H9 (cell line): ENCODE measurements at regions not wholly inside any gene's neighbourhood (a gene's known extent, or its start where the extent isn't known, plus 50 kb on each side); places are given as distances from the start of the nearest gene placed in this dataset.

Experiments
- DNase-seq: peaks from one replicate; pipeline ENCODE4 v3.0.0-alpha.2; 2017
- H2AFZ ChIP-seq: one replicate; pipeline ENCODE4 v1.6.1; 2013; ENCODE audit warnings: mild to moderate bottlenecking, low read length, control low read depth, moderate library complexity
- H2AK5ac ChIP-seq: 2 replicates; pipeline ENCODE4 v1.6.1; 2013; ENCODE audit warnings: low read length, control low read depth, mixed read lengths; ENCODE audit not compliant: insufficient read length
- H2BK120ac ChIP-seq: one replicate; pipeline ENCODE4 v1.6.1; 2013; ENCODE audit warnings: low read depth, mild to moderate bottlenecking, low read length, control low read depth, inconsistent platforms; ENCODE audit not compliant: poor library complexity, severe bottlenecking
- H2BK12ac ChIP-seq: 2 replicates; pipeline ENCODE4 v1.6.1; 2013; ENCODE audit warnings: low read length, control low read depth, mixed read lengths, low read depth; ENCODE audit not compliant: insufficient read length
- H2BK15ac ChIP-seq: 2 replicates; pipeline ENCODE4 v1.6.1; 2013; ENCODE audit warnings: low read depth, low read length, control low read depth
- H2BK20ac ChIP-seq: one replicate; pipeline ENCODE4 v1.6.1; 2013; ENCODE audit warnings: low read depth, mild to moderate bottlenecking, low read length, control low read depth, inconsistent platforms; ENCODE audit not compliant: poor library complexity, severe bottlenecking
- H2BK5ac ChIP-seq: 2 replicates; pipeline ENCODE4 v1.6.1; 2013; ENCODE audit warnings: low read length, control low read depth, mixed read lengths; ENCODE audit not compliant: insufficient read length
- H3K14ac ChIP-seq: 2 replicates; pipeline ENCODE4 v1.6.1; 2013; ENCODE audit warnings: low read length, control low read depth; ENCODE audit not compliant: insufficient read depth
- H3K18ac ChIP-seq: 2 replicates; pipeline ENCODE4 v1.6.1; 2013; ENCODE audit warnings: low read depth, mild to moderate bottlenecking, mixed read lengths, low read length, control low read depth; ENCODE audit not compliant: insufficient read length
- H3K23ac ChIP-seq: 2 replicates; pipeline ENCODE4 v1.6.1; 2013; ENCODE audit warnings: low read length, control low read depth, mixed read lengths, low read depth; ENCODE audit not compliant: insufficient read length
- H3K23me2 ChIP-seq: 2 replicates; pipeline ENCODE4 v1.6.1; 2013; ENCODE audit warnings: low read depth, mild to moderate bottlenecking, mixed read lengths, low read length, control low read depth; ENCODE audit not compliant: insufficient read length, poor library complexity, severe bottlenecking
- H3K27ac ChIP-seq: 2 replicates; pipeline ENCODE4 v1.5.1; 2013; ENCODE audit warnings: low read length, control low read depth, mixed read lengths, low read depth; ENCODE audit not compliant: insufficient read length
- H3K27me3 ChIP-seq: 2 replicates; pipeline ENCODE4 v1.6.1; 2013; ENCODE audit warnings: low read length, control low read depth, inconsistent platforms; ENCODE audit not compliant: insufficient read depth
- H3K4ac ChIP-seq: 2 replicates; pipeline ENCODE4 v1.6.1; 2013; ENCODE audit warnings: low read depth, mild to moderate bottlenecking, control low read depth, inconsistent platforms, low read length, moderate library complexity
- H3K4me1 ChIP-seq: 2 replicates; pipeline ENCODE4 v1.6.1; 2013; ENCODE audit warnings: low read length, control low read depth, inconsistent platforms; ENCODE audit not compliant: insufficient read depth
- H3K4me2 ChIP-seq: 2 replicates; pipeline ENCODE4 v1.6.1; 2013; ENCODE audit warnings: low read length, control low read depth, mixed read lengths; ENCODE audit not compliant: insufficient read length, insufficient read depth
- H3K56ac ChIP-seq: 2 replicates; pipeline ENCODE4 v1.6.1; 2013; ENCODE audit warnings: low read depth, mild to moderate bottlenecking, mixed read lengths, low read length, control low read depth; ENCODE audit not compliant: insufficient read length
- H3K79me1 ChIP-seq: 2 replicates; pipeline ENCODE4 v1.6.1; 2013; ENCODE audit warnings: low read depth, mild to moderate bottlenecking, moderate library complexity, low read length, control low read depth, inconsistent platforms; ENCODE audit not compliant: insufficient read depth, poor library complexity, severe bottlenecking
- H3K79me2 ChIP-seq: 2 replicates; pipeline ENCODE4 v1.6.1; 2013; ENCODE audit warnings: low read length, control low read depth, inconsistent platforms; ENCODE audit not compliant: insufficient read depth
- H3K9ac ChIP-seq: 2 replicates; pipeline ENCODE4 v1.6.1; 2013; ENCODE audit warnings: low read length, control low read depth, mixed read lengths; ENCODE audit not compliant: insufficient read length; ENCODE audit errors: extremely low read depth
- H3K9me3 ChIP-seq: one replicate; pipeline ENCODE4 v1.6.1; 2013; ENCODE audit warnings: low read depth, low read length, inconsistent platforms; ENCODE audit not compliant: control insufficient read depth
- H3T11ph ChIP-seq: one replicate; pipeline ENCODE4 v1.6.1; 2013; ENCODE audit warnings: mild to moderate bottlenecking, low read length, control low read depth, inconsistent platforms
- H4K20me1 ChIP-seq: one replicate; pipeline ENCODE4 v1.6.1; 2013; ENCODE audit not compliant: control insufficient read depth, insufficient read length, insufficient read depth
- H4K5ac ChIP-seq: 2 replicates; pipeline ENCODE4 v1.6.1; 2013; ENCODE audit warnings: low read depth, mild to moderate bottlenecking, mixed read lengths, low read length, control low read depth; ENCODE audit not compliant: insufficient read length
- H4K8ac ChIP-seq: replicated peaks from 2 replicates; pipeline ENCODE4 v1.6.1; 2013; ENCODE audit warnings: low read length, control low read depth, mixed read lengths, low read depth; ENCODE audit not compliant: insufficient read length
- H4K91ac ChIP-seq: 2 replicates; pipeline ENCODE4 v1.6.1; 2013; ENCODE audit warnings: low read depth, mild to moderate bottlenecking, moderate library complexity, mixed read lengths, low read length, control low read depth; ENCODE audit not compliant: insufficient read length
- H3K27ac Mint-ChIP-seq, 3 experiments: 2 replicates in 2 of 3; 3 replicates in 1 of 3; pipeline ENCODE4 v1.8.0; 2020 to 2021; ENCODE audit warnings: mixed read lengths in 3 of 3, mild to moderate bottlenecking in 1 of 3, moderate library complexity in 1 of 3
- H3K27me3 Mint-ChIP-seq: 2 replicates; pipeline ENCODE4 v1.8.0; 2021; ENCODE audit warnings: low read depth, mild to moderate bottlenecking, moderate library complexity, mixed read lengths
- H3K36me3 Mint-ChIP-seq, 3 experiments: 2 replicates in 2 of 3; 3 replicates in 1 of 3; pipeline ENCODE4 v1.8.0; 2020 to 2021; ENCODE audit warnings: low read depth in 3 of 3, mixed read lengths in 3 of 3; ENCODE audit not compliant: insufficient read depth in 1 of 3
- H3K4me1 Mint-ChIP-seq, 2 experiments: 2 replicates each; pipeline ENCODE4 v1.8.0; 2020; ENCODE audit warnings: mixed read lengths in 2 of 2
- H3K4me3 Mint-ChIP-seq, 2 experiments: 2 replicates in 1 of 2; 3 replicates in 1 of 2; pipeline ENCODE4 v1.8.0; 2020 to 2021; ENCODE audit warnings: mild to moderate bottlenecking in 2 of 2, mixed read lengths in 2 of 2, moderate library complexity in 1 of 2
- H3K9me3 Mint-ChIP-seq, 2 experiments: 2 replicates in 1 of 2; 3 replicates in 1 of 2; pipeline ENCODE4 v1.8.0; 2020; ENCODE audit warnings: mild to moderate bottlenecking in 2 of 2, mixed read lengths in 2 of 2, moderate library complexity in 1 of 2
- WGBS: extraction: QIAGEN DNeasy Blood & Tissue Kit; methylation state at CpG from one replicate; pipeline ENCODE4 v1.1.7; 2013; ENCODE audit warnings: missing lambda C conversion rate, low lambda C conversion rate, mixed read lengths; ENCODE audit not compliant: insufficient read length; ENCODE audit errors: extremely low coverage; 5-methylcytosine and 5-hydroxymethylcytosine counted together
- TF ChIP-seq, protein P1 (sequence below): fragments of 200-600 bp; sonication (generic); conservative IDR thresholded peaks from 3 replicates; pipeline ENCODE4 v1.8.0; 2021; ENCODE audit warnings: antibody characterized with exemption, mild to moderate bottlenecking

DNA sequence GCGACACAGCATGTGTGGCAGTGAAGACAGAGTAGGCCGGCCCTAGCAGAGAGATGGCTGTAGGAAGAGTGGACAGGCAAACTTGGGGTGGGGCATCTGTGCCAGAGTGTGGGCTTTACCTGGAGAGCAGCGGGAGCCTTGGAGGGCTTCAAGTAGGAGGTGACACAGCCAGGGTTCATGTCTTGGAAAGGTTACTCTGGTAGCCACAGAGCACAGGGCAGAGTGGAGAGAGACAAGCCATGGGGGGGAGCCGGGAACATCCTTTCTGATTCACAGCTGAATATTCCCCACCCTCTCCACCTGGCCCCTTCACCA, 53.5 kb upstream of the DIO3 start:
- no peak overlapping the region for H4K5ac ChIP-seq
- H3K4ac ChIP-seq, result no peak overlapping the region
- no peaks in the 10 kb centered on the region for H3K23me2 ChIP-seq
- H2AFZ ChIP-seq, result no peak overlapping the region
- H3K18ac ChIP-seq, result no peak overlapping the region
- WGBS, result no CpG with 5 or more reads among the region's 4 CpGs
- no peaks in the 10 kb centered on the region for H3K9me3 ChIP-seq
- TF ChIP-seq, protein P1, sequence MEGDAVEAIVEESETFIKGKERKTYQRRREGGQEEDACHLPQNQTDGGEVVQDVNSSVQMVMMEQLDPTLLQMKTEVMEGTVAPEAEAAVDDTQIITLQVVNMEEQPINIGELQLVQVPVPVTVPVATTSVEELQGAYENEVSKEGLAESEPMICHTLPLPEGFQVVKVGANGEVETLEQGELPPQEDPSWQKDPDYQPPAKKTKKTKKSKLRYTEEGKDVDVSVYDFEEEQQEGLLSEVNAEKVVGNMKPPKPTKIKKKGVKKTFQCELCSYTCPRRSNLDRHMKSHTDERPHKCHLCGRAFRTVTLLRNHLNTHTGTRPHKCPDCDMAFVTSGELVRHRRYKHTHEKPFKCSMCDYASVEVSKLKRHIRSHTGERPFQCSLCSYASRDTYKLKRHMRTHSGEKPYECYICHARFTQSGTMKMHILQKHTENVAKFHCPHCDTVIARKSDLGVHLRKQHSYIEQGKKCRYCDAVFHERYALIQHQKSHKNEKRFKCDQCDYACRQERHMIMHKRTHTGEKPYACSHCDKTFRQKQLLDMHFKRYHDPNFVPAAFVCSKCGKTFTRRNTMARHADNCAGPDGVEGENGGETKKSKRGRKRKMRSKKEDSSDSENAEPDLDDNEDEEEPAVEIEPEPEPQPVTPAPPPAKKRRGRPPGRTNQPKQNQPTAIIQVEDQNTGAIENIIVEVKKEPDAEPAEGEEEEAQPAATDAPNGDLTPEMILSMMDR, result no peak
- Mint-ChIP-seq H3K27ac (no peak overlapping the region; a peak in 2 of 7 replicates), H3K4me1 (no peaks in the 10 kb centered on the region), H3K4me3 (no peak overlapping the region), H3K9me3 (peaks cover 0 to 4% of the 10 kb centered on the region in 2 experiments; a peak in 1 of 5 replicates), H3K27me3 (peaks cover 4% of the 10 kb centered on the region), H3K36me3 (no peaks in the 10 kb centered on the region)
- no peak overlapping the region for H2BK12ac ChIP-seq
- H2BK5ac ChIP-seq, result no peak overlapping the region
- H3K27ac ChIP-seq, result no peak overlapping the region
- no peak overlapping the region for H4K8ac ChIP-seq
- no peak overlapping the region for H3T11ph ChIP-seq
- no peak overlapping the region for H4K91ac ChIP-seq
- H2BK20ac ChIP-seq, result no peak overlapping the region
- H2AK5ac ChIP-seq, result no peak overlapping the region
- H3K27me3 ChIP-seq, result no peaks in the 10 kb centered on the region
- H3K56ac ChIP-seq, result no peak overlapping the region
- no peak overlapping the region for H2BK120ac ChIP-seq
- H3K79me2 ChIP-seq, result no peaks in the 10 kb centered on the region
- DNase-seq, result peak; percentile 12
- H3K14ac ChIP-seq, result no peak overlapping the region; the same call in 1 of the 2 replicates
- no peak overlapping the region for H3K4me2 ChIP-seq
- no peaks in the 10 kb centered on the region for H4K20me1 ChIP-seq
- H3K4me1 ChIP-seq, result no peaks in the 10 kb centered on the region
- H3K79me1 ChIP-seq, result no peaks in the 10 kb centered on the region
- no peak overlapping the region for H3K9ac ChIP-seq
- H3K23ac ChIP-seq, result no peak overlapping the region
- no peak overlapping the region for H2BK15ac ChIP-seq
